IPS-18a (cell line): ENCODE measurements at regions not wholly inside any gene's neighbourhood (a gene's known extent, or its start where the extent isn't known, plus 50 kb on each side); places are given as distances from the start of the nearest gene placed in this dataset.

Experiments used
- H3K27ac ChIP-seq: one replicate; pipeline ENCODE4 v1.5.1; 2013; ENCODE audit warnings: low read length
- H3K27me3 ChIP-seq: one replicate; pipeline ENCODE4 v1.6.1; 2013; ENCODE audit warnings: mild to moderate bottlenecking, low read length; ENCODE audit not compliant: control insufficient read depth, insufficient read depth
- H3K36me3 ChIP-seq: one replicate; pipeline ENCODE4 v1.6.1; 2013; ENCODE audit warnings: low read depth, low read length; ENCODE audit not compliant: control insufficient read depth
- H3K4me1 ChIP-seq: one replicate; pipeline ENCODE4 v1.6.1; 2013; ENCODE audit warnings: low read depth, low read length; ENCODE audit not compliant: control insufficient read depth
- H3K4me3 ChIP-seq: one replicate; pipeline ENCODE4 v1.5.1; 2013; ENCODE audit warnings: low read length
- H3K9ac ChIP-seq: one replicate; pipeline ENCODE4 v1.6.1; 2013; ENCODE audit warnings: mild to moderate bottlenecking, low read length, moderate library complexity
- H3K9me3 ChIP-seq: one replicate; pipeline ENCODE4 v1.6.1; 2013; ENCODE audit warnings: low read depth, low read length; ENCODE audit not compliant: control insufficient read depth

GRCh38 chr12:66052988-66053615 is 77.4 kb downstream of the LLPH start:
- Histone ChIP-seq H3K27me3 (no peaks in the 10 kb centered on the region), H3K4me3 (no peak overlapping the region), H3K9me3 (no peaks in the 10 kb centered on the region), H3K27ac (no peak overlapping the region), H3K4me1 (no peaks in the 10 kb centered on the region), H3K36me3 (no peaks in the 10 kb centered on the region), H3K9ac (no peak overlapping the region)

DNA sequence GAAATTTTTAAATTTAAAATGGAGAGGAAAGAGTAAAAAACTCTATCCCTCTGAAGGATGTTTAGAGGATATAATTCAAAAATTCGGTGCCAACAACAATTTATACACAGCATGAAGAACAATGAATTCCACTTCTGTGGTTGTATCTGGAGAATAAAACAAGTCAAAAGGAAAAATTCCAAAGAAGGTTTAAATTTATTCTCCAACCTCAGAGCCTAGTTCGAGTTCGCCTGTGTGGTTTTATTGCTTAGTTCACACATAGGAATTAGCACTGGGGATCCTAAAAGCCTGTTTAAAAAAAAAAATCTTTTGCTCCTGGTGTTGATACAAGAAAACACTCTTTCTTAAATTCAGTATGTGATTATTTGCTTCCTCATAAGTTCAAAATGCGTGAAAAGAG is 79.2 kb downstream of the LLPH start:
- Histone ChIP-seq H3K9ac (no peak overlapping the region), H3K36me3 (no peaks in the 10 kb centered on the region), H3K27ac (no peak overlapping the region), H3K9me3 (no peaks in the 10 kb centered on the region), H3K4me3 (no peak overlapping the region), H3K27me3 (no peaks in the 10 kb centered on the region), H3K4me1 (no peaks in the 10 kb centered on the region)

DNA sequence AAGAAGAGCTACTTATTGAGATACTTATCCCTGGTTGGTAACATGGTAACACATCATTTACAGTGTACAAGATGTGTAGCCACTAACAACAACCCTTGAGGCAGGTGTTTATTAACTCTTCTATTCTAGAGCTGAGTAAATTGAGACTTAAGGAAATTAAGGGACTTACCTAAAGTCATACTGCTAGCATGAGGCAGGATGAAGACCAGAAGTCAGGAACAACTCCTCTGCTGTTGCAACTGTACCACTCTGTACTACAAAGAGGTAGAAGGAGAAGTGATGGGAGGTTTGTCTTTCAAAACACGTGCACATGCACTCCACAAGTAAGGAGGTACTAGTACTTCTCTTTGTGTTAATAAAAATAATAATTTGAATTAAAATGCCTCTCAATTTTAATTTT is 79.9 kb downstream of the LLPH start:
- no peak overlapping the region for H3K4me3 ChIP-seq
- no peak overlapping the region for H3K27ac ChIP-seq
- no peaks in the 10 kb centered on the region for H3K27me3 ChIP-seq
- H3K4me1 ChIP-seq = no peaks in the 10 kb centered on the region
- no peak overlapping the region for H3K9ac ChIP-seq
- no peaks in the 10 kb centered on the region for H3K36me3 ChIP-seq
- no peaks in the 10 kb centered on the region for H3K9me3 ChIP-seq

DNA sequence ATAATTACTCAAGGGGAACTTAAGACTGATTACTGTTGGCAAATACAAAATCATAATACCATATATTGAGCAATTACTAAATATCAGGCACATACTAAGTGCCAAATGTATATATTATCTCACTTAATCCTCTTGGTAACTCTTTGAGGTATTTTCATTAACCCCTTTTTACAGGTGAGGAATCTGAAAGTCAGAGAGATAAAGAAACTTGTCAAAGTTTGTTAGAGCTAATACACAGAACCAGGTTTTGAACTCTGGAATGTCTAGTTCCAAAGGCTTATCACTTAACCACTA is 80.3 kb downstream of the LLPH start:
- H3K27ac ChIP-seq = no peak overlapping the region

DNA sequence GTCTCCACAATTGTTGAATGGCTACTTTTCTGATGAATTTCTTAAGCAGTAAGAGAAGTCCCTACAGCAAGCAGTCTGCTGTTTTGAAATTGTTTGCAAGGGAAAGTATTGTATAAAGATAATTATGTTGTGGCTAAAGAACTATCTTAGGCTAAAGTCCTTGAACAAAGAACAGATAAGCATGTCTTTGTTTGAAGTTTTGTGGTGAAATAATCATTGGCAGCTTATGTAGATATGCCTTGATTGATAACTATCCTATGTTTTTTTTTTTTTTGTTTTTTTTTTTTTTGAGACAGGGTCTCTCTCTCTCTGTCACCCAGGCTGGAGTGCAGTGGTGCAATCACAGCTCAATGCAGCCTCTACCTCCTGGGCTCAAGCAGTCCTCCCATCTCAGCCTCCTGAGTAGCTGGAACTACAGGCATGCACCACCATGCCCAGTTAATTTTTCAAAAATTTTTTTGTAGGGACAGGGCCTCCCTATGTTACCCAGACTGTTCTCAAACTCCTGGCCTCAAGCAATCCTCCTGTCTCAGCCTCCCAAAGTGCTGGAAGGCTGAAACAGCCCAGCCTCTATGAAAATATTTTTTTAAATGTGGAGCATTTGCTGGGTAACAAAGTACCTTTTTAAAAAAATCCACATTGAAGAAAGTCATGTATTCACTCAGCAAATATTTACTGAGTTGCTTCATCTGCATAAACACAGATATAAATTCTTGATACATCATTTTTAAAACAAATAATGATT is 80.8 kb downstream of the LLPH start:
- Histone ChIP-seq H3K27ac (no peak overlapping the region), H3K36me3 (no peaks in the 10 kb centered on the region), H3K27me3 (no peaks in the 10 kb centered on the region), H3K4me1 (no peaks in the 10 kb centered on the region), H3K4me3 (no peak overlapping the region), H3K9me3 (no peaks in the 10 kb centered on the region), H3K9ac (no peak overlapping the region)

More for the DNA sequence above, 80.3 kb downstream of the LLPH start:
- Histone ChIP-seq H3K9ac (no peak overlapping the region), H3K36me3 (no peaks in the 10 kb centered on the region), H3K27me3 (no peaks in the 10 kb centered on the region), H3K9me3 (no peaks in the 10 kb centered on the region), H3K4me1 (no peaks in the 10 kb centered on the region), H3K4me3 (no peak overlapping the region)

GRCh38 chr12:66048835-66049537 is 81.6 kb downstream of the LLPH start:
- H3K27me3 ChIP-seq = no peaks in the 10 kb centered on the region
- H3K4me1 ChIP-seq = no peaks in the 10 kb centered on the region
- H3K9me3 ChIP-seq = no peaks in the 10 kb centered on the region
- H3K4me3 ChIP-seq = no peak overlapping the region
- H3K36me3 ChIP-seq = no peaks in the 10 kb centered on the region
- no peak overlapping the region for H3K27ac ChIP-seq
- no peak overlapping the region for H3K9ac ChIP-seq

DNA sequence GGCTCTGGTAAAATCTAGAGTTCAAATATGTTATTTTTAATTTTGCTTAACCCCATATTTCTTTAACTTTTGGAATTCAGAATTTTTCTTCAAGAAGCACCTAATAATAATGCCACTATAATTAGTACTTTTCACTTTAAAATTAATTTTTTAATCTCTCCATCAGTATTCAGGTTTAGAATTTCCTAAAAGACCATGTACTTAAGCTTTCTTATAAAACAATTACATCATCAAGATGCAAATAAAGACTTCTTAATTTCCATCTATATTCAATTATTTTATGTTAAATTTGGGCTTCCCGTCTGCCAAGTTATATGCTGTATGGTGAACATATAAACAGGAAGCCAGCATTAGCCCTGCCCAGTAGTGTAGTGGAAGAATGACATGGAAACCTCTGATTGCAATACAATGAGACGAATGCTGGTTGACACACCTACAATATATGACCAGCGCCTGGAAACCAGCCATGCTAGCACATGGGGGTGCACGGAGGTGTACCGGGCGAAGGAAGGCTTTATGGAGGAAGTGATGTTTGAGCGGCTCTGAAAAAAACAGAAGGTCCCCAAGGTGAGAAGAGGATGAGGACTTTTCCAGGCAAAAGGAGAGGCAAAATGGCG is 82.2 kb downstream of the LLPH start:
- H3K36me3 ChIP-seq = no peaks in the 10 kb centered on the region
- no peaks in the 10 kb centered on the region for H3K27me3 ChIP-seq
- no peak overlapping the region for H3K4me3 ChIP-seq
- no peaks in the 10 kb centered on the region for H3K9me3 ChIP-seq
- no peak overlapping the region for H3K27ac ChIP-seq
- H3K9ac ChIP-seq = no peak overlapping the region
- H3K4me1 ChIP-seq = no peaks in the 10 kb centered on the region

GRCh38 chr12:66047411-66048021 is 83.0 kb downstream of the LLPH start:
- H3K4me1 ChIP-seq = no peaks in the 10 kb centered on the region
- H3K9ac ChIP-seq = no peak overlapping the region
- H3K36me3 ChIP-seq = no peaks in the 10 kb centered on the region
- H3K9me3 ChIP-seq = no peaks in the 10 kb centered on the region
- H3K27ac ChIP-seq = no peak overlapping the region
- H3K27me3 ChIP-seq = no peaks in the 10 kb centered on the region
- no peak overlapping the region for H3K4me3 ChIP-seq

GRCh38 chr12:66045506-66045905 is 85.0 kb downstream of the LLPH start:
- Histone ChIP-seq H3K4me3 (no peak overlapping the region), H3K27me3 (no peaks in the 10 kb centered on the region)

GRCh38 chr12:66044731-66045130 is 85.8 kb downstream of the LLPH start:
- H3K9me3 ChIP-seq = no peaks in the 10 kb centered on the region
- H3K36me3 ChIP-seq = no peaks in the 10 kb centered on the region
- H3K27ac ChIP-seq = no peak overlapping the region
- no peaks in the 10 kb centered on the region for H3K27me3 ChIP-seq
- H3K9ac ChIP-seq = no peak overlapping the region
- no peak overlapping the region for H3K4me3 ChIP-seq
- H3K4me1 ChIP-seq = no peaks in the 10 kb centered on the region

More at GRCh38 chr12:66045506-66045905, 85.0 kb downstream of the LLPH start:
- H3K9me3 ChIP-seq = no peaks in the 10 kb centered on the region
- no peak overlapping the region for H3K9ac ChIP-seq
- H3K27ac ChIP-seq = no peak overlapping the region
- H3K36me3 ChIP-seq = no peaks in the 10 kb centered on the region
- H3K4me1 ChIP-seq = no peaks in the 10 kb centered on the region

- no peaks in the 10 kb centered on the region for H3K36me3 ChIP-seq
- H3K4me1 ChIP-seq = no peaks in the 10 kb centered on the region
Measured at GRCh38 chr12:66043035-66043434, 87.5 kb downstream of the LLPH start.

More at GRCh38 chr12:66043035-66043434, 87.5 kb downstream of the LLPH start:
- no peak overlapping the region for H3K9ac ChIP-seq
- no peak overlapping the region for H3K27ac ChIP-seq
- no peaks in the 10 kb centered on the region for H3K27me3 ChIP-seq
- H3K4me3 ChIP-seq = no peak overlapping the region
- no peaks in the 10 kb centered on the region for H3K9me3 ChIP-seq
